ENCODE measurements at regions not wholly inside any gene's neighbourhood (a gene's known extent, or its start where the extent isn't known, plus 50 kb on each side); places are given as distances from the start of the nearest gene placed in this dataset.

- Histone ChIP-seq H3K4me3 (no peak overlapping the region), H3K27me3 (replicated peaks) (no peaks in the 10 kb centered on the region), H3K27ac (no peak overlapping the region), H3K9me3 (replicated peaks) (no peaks in the 10 kb centered on the region), H3K36me3 (no peaks in the 10 kb centered on the region), H3K4me1 (replicated peaks) (no peaks in the 10 kb centered on the region)
- DNase-seq (ENCODE audit: low read depth in 1 of 2, low spot score in 2 of 2), result no peak
Observed at GRCh38 chr10:123507298-123507697, 158.9 kb upstream of the GPR26 start.

GRCh38 chr10:123509338-123509737 is 156.8 kb upstream of the GPR26 start:
- no peaks in the 10 kb centered on the region for H3K4me1 ChIP-seq (replicated peaks)
- H3K36me3 ChIP-seq, result no peaks in the 10 kb centered on the region
- H3K27ac ChIP-seq, result no peak overlapping the region
- H3K27me3 ChIP-seq (replicated peaks), result no peaks in the 10 kb centered on the region
- H3K4me3 ChIP-seq, result no peak overlapping the region
- no peak for DNase-seq (ENCODE audit: low read depth in 1 of 2, low spot score in 2 of 2)
- H3K9me3 ChIP-seq (replicated peaks), result no peaks in the 10 kb centered on the region

- DNase-seq (ENCODE audit: low read depth in 1 of 2, low spot score in 2 of 2), result no peak
- Histone ChIP-seq H3K27ac (no peak overlapping the region), H3K4me1 (replicated peaks) (no peaks in the 10 kb centered on the region), H3K4me3 (no peak overlapping the region), H3K36me3 (no peaks in the 10 kb centered on the region), H3K9me3 (replicated peaks) (no peaks in the 10 kb centered on the region), H3K27me3 (replicated peaks) (no peaks in the 10 kb centered on the region)
Observed at GRCh38 chr10:123512901-123513775, 153.0 kb upstream of the GPR26 start.

- no peak for DNase-seq (ENCODE audit: low read depth in 1 of 2, low spot score in 2 of 2)
- Histone ChIP-seq H3K27me3 (replicated peaks) (no peaks in the 10 kb centered on the region), H3K36me3 (no peaks in the 10 kb centered on the region), H3K27ac (no peak overlapping the region), H3K4me3 (no peak overlapping the region), H3K9me3 (replicated peaks) (no peaks in the 10 kb centered on the region), H3K4me1 (replicated peaks) (no peaks in the 10 kb centered on the region)
Observed at GRCh38 chr10:123513870-123514269, 152.3 kb upstream of the GPR26 start.

- DNase-seq (ENCODE audit: low read depth in 1 of 2, low spot score in 2 of 2), result no peak
- Histone ChIP-seq H3K4me3 (no peak overlapping the region), H3K27ac (no peak overlapping the region), H3K9me3 (replicated peaks) (no peaks in the 10 kb centered on the region), H3K36me3 (no peaks in the 10 kb centered on the region), H3K4me1 (replicated peaks) (no peaks in the 10 kb centered on the region), H3K27me3 (replicated peaks) (no peaks in the 10 kb centered on the region)
Observed at GRCh38 chr10:123514996-123515395, 151.2 kb upstream of the GPR26 start.

- no peaks in the 10 kb centered on the region for H3K4me1 ChIP-seq (replicated peaks)
- H3K36me3 ChIP-seq, result no peaks in the 10 kb centered on the region
- no peak overlapping the region for H3K27ac ChIP-seq
- DNase-seq (ENCODE audit: low read depth in 1 of 2, low spot score in 2 of 2), result no peak
- no peaks in the 10 kb centered on the region for H3K27me3 ChIP-seq (replicated peaks)
- no peaks in the 10 kb centered on the region for H3K9me3 ChIP-seq (replicated peaks)
- H3K4me3 ChIP-seq, result no peak overlapping the region
Observed at GRCh38 chr10:123515661-123516060, 150.5 kb upstream of the GPR26 start.

GRCh38 chr10:123516291-123516690 is 149.9 kb upstream of the GPR26 start:
- no peak overlapping the region for H3K4me3 ChIP-seq
- no peak overlapping the region for H3K27ac ChIP-seq
- no peaks in the 10 kb centered on the region for H3K9me3 ChIP-seq (replicated peaks)
- no peaks in the 10 kb centered on the region for H3K27me3 ChIP-seq (replicated peaks)
- no peaks in the 10 kb centered on the region for H3K4me1 ChIP-seq (replicated peaks)
- no peaks in the 10 kb centered on the region for H3K36me3 ChIP-seq
- no peak for DNase-seq (ENCODE audit: low read depth in 1 of 2, low spot score in 2 of 2)

- no peaks in the 10 kb centered on the region for H3K27me3 ChIP-seq (replicated peaks)
- no peaks in the 10 kb centered on the region for H3K4me1 ChIP-seq (replicated peaks)
- H3K36me3 ChIP-seq, result no peaks in the 10 kb centered on the region
- H3K4me3 ChIP-seq, result no peak overlapping the region
- DNase-seq (ENCODE audit: low read depth in 1 of 2, low spot score in 2 of 2), result no peak
- H3K9me3 ChIP-seq (replicated peaks), result no peaks in the 10 kb centered on the region
- H3K27ac ChIP-seq, result no peak overlapping the region
Observed at GRCh38 chr10:123517426-123517825, 148.7 kb upstream of the GPR26 start.

GRCh38 chr10:123517901-123518300 is 148.3 kb upstream of the GPR26 start:
- H3K9me3 ChIP-seq (replicated peaks), result no peaks in the 10 kb centered on the region
- H3K27ac ChIP-seq, result no peak overlapping the region
- H3K4me1 ChIP-seq (replicated peaks), result no peaks in the 10 kb centered on the region

GRCh38 chr10:123518765-123519164 is 147.4 kb upstream of the GPR26 start:
- no peak overlapping the region for H3K27ac ChIP-seq
- no peaks in the 10 kb centered on the region for H3K4me1 ChIP-seq (replicated peaks)
- H3K27me3 ChIP-seq (replicated peaks), result no peaks in the 10 kb centered on the region
- no peak overlapping the region for H3K4me3 ChIP-seq
- H3K9me3 ChIP-seq (replicated peaks), result no peaks in the 10 kb centered on the region
- DNase-seq (ENCODE audit: low read depth in 1 of 2, low spot score in 2 of 2), result no peak
- H3K36me3 ChIP-seq, result no peaks in the 10 kb centered on the region

More at GRCh38 chr10:123517901-123518300, 148.3 kb upstream of the GPR26 start:
- H3K4me3 ChIP-seq, result no peak overlapping the region
- H3K36me3 ChIP-seq, result no peaks in the 10 kb centered on the region
- H3K27me3 ChIP-seq (replicated peaks), result no peaks in the 10 kb centered on the region
- DNase-seq (ENCODE audit: low read depth in 1 of 2, low spot score in 2 of 2), result no peak

- Histone ChIP-seq H3K4me3 (no peak overlapping the region), H3K27me3 (replicated peaks) (no peaks in the 10 kb centered on the region), H3K27ac (no peak overlapping the region), H3K36me3 (no peaks in the 10 kb centered on the region), H3K4me1 (replicated peaks) (no peaks in the 10 kb centered on the region), H3K9me3 (replicated peaks) (no peaks in the 10 kb centered on the region)
- DNase-seq (ENCODE audit: low read depth in 1 of 2, low spot score in 2 of 2), result no peak
Observed at GRCh38 chr10:123519861-123520260, 146.3 kb upstream of the GPR26 start.

- Histone ChIP-seq H3K4me3 (no peak overlapping the region), H3K4me1 (replicated peaks) (no peaks in the 10 kb centered on the region), H3K9me3 (replicated peaks) (no peaks in the 10 kb centered on the region), H3K27me3 (replicated peaks) (no peaks in the 10 kb centered on the region), H3K36me3 (no peaks in the 10 kb centered on the region), H3K27ac (no peak overlapping the region)
- no peak for DNase-seq (ENCODE audit: low read depth in 1 of 2, low spot score in 2 of 2)
Observed at GRCh38 chr10:123521076-123521475, 145.1 kb upstream of the GPR26 start.

GRCh38 chr10:123521556-123521955 is 144.6 kb upstream of the GPR26 start:
- no peak for DNase-seq (ENCODE audit: low read depth in 1 of 2, low spot score in 2 of 2)
- Histone ChIP-seq H3K36me3 (no peaks in the 10 kb centered on the region), H3K4me1 (replicated peaks) (no peaks in the 10 kb centered on the region), H3K4me3 (no peak overlapping the region), H3K27me3 (replicated peaks) (no peaks in the 10 kb centered on the region), H3K27ac (no peak overlapping the region), H3K9me3 (replicated peaks) (no peaks in the 10 kb centered on the region)

GRCh38 chr10:123522702-123523312 is 143.3 kb upstream of the GPR26 start:
- Histone ChIP-seq H3K9me3 (replicated peaks) (no peaks in the 10 kb centered on the region), H3K27ac (no peak overlapping the region), H3K4me3 (no peak overlapping the region), H3K36me3 (no peaks in the 10 kb centered on the region), H3K27me3 (replicated peaks) (no peaks in the 10 kb centered on the region), H3K4me1 (replicated peaks) (no peaks in the 10 kb centered on the region)
- no peak for DNase-seq (ENCODE audit: low read depth in 1 of 2, low spot score in 2 of 2)

Data from SJSA1 (cell line).